ENCODE measurements at regions not wholly inside any gene's neighbourhood (a gene's known extent, or its start where the extent isn't known, plus 50 kb on each side); places are given as distances from the start of the nearest gene placed in this dataset.

DNA sequence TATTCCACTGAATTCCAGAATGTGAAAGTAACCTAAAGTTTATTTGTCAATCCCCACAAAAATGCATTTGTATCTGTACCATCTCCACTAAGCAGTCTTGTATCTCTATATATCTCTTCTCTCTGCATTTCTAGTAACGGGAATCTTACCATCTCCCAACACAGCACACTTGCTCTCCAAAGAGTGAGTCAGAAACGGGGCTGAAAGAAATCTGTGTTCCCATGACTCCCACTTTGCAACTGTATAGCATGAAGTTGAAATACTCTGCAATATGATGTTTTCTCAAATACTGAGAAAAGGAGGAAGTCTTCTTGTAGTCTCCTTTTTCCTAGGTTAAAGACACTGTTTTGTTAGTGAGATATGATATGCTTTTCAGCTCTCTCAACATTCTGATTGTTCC, 848.8 kb upstream of the ACO1 start:
- TF ChIP-seq, protein P1, sequence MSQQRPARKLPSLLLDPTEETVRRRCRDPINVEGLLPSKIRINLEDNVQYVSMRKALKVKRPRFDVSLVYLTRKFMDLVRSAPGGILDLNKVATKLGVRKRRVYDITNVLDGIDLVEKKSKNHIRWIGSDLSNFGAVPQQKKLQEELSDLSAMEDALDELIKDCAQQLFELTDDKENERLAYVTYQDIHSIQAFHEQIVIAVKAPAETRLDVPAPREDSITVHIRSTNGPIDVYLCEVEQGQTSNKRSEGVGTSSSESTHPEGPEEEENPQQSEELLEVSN (IDR thresholded peaks at IDR 0.05): no peak
- no peak for TF ChIP-seq FOSL1 (IDR thresholded peaks at IDR 0.05; ENCODE audit: insufficient read depth, low read depth, low read length)
- TF ChIP-seq, protein P2, sequence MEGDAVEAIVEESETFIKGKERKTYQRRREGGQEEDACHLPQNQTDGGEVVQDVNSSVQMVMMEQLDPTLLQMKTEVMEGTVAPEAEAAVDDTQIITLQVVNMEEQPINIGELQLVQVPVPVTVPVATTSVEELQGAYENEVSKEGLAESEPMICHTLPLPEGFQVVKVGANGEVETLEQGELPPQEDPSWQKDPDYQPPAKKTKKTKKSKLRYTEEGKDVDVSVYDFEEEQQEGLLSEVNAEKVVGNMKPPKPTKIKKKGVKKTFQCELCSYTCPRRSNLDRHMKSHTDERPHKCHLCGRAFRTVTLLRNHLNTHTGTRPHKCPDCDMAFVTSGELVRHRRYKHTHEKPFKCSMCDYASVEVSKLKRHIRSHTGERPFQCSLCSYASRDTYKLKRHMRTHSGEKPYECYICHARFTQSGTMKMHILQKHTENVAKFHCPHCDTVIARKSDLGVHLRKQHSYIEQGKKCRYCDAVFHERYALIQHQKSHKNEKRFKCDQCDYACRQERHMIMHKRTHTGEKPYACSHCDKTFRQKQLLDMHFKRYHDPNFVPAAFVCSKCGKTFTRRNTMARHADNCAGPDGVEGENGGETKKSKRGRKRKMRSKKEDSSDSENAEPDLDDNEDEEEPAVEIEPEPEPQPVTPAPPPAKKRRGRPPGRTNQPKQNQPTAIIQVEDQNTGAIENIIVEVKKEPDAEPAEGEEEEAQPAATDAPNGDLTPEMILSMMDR (IDR thresholded peaks at IDR 0.05; ENCODE audit: control extremely low read depth in 1 of 3, insufficient read depth in 1 of 3, low read depth in 1 of 3, low read length in 3 of 3): no peak
- no peak for TF ChIP-seq CREB1 (IDR thresholded peaks at IDR 0.05)
- TF ChIP-seq POLR2AphosphoS5 (IDR thresholded peaks at IDR 0.05; ENCODE audit: low read depth, low read length): no peak
- no peak for TF ChIP-seq HDAC6 (IDR thresholded peaks at IDR 0.05; ENCODE audit: low read depth, low read length)
- TF ChIP-seq EZH2 (IDR thresholded peaks at IDR 0.05; ENCODE audit: low read depth, low read length, severe bottlenecking): no peak
- no peak for TF ChIP-seq TAF1 (IDR thresholded peaks at IDR 0.05; ENCODE audit: low read depth, low read length)
